ENCODE measurements at regions not wholly inside any gene's neighbourhood (a gene's known extent, or its start where the extent isn't known, plus 50 kb on each side); places are given as distances from the start of the nearest gene placed in this dataset.
A peak's percentile ranks its signal among the peaks of the same experiment; 100 is the strongest.

DNA sequence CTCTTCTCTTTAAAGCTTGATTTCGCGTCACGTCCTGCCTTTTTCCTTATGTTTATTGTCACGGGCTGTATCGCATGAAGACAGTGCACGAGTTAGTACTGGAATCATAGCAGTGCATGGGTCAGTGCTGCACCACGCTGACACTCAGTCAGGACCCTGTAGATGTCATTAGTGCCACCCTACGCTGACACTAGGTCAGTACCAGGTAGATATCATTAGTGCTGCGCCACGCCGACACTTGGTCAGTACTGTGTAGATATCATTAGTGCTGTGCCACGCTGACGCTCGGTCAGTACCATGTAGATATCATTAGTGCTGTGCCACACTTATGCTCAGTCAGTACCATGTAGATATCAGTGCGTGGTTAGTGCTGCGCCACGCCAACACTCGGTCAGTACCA is 106.2 kb upstream of the ZNF469 start:
- 91% methylated on average over 18 of the region's 18 CpGs for WGBS (ENCODE audit: low lambda C conversion rate, missing lambda C conversion rate)
- Histone ChIP-seq H3K27ac (no peak overlapping the region), H3K4me3 (no peak overlapping the region), H3K27me3 (no peaks in the 10 kb centered on the region), H3K79me2 (no peaks in the 10 kb centered on the region), H4K20me1 (ENCODE audit: insufficient read depth, poor library complexity, severe bottlenecking) (no peaks in the 10 kb centered on the region), H3K4me2 (no peak overlapping the region), H3K36me3 (replicated peaks; ENCODE audit: insufficient read depth, low read depth) (no peaks in the 10 kb centered on the region), H3K9me3 (ENCODE audit: low read depth) (no peaks in the 10 kb centered on the region), H2AFZ (no peak overlapping the region), H3K9me2 (replicated peaks; ENCODE audit: insufficient read depth) (no peaks in the 10 kb centered on the region), H3K4me1 (ENCODE audit: insufficient read depth) (peaks cover 9% of the 10 kb centered on the region)
- DNase-seq (ENCODE audit: low spot score), result no peak
- TF ChIP-seq EZH2phosphoT487 (IDR thresholded peaks at IDR 0.05; ENCODE audit: low read depth, severe bottlenecking, unreplicated experiment) (no peak), EZH2 (IDR thresholded peaks at IDR 0.05; ENCODE audit: borderline replicate concordance) (no peak)
- TF ChIP-seq, protein P1, sequence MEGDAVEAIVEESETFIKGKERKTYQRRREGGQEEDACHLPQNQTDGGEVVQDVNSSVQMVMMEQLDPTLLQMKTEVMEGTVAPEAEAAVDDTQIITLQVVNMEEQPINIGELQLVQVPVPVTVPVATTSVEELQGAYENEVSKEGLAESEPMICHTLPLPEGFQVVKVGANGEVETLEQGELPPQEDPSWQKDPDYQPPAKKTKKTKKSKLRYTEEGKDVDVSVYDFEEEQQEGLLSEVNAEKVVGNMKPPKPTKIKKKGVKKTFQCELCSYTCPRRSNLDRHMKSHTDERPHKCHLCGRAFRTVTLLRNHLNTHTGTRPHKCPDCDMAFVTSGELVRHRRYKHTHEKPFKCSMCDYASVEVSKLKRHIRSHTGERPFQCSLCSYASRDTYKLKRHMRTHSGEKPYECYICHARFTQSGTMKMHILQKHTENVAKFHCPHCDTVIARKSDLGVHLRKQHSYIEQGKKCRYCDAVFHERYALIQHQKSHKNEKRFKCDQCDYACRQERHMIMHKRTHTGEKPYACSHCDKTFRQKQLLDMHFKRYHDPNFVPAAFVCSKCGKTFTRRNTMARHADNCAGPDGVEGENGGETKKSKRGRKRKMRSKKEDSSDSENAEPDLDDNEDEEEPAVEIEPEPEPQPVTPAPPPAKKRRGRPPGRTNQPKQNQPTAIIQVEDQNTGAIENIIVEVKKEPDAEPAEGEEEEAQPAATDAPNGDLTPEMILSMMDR (IDR thresholded peaks at IDR 0.05; ENCODE audit: poor library complexity), result no peak

DNA sequence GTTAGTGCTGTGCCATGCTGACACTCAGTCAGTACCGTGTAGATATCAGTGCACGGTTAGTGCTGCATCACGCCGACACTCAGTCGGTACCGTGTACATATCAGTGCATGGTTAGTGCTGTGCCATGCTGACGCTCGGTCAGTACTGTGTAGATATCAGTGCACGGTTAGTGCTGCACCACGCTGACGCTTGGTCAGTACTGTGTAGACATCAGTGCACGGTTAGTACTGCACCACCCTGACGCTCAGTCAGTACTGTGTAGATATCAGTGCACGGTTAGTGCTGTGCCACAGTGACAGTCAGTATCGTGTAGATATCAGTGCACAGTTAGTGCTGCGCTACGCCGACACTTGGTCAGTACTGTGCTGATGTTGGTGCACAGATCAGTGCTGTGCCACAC is 102.8 kb upstream of the ZNF469 start:
- Histone ChIP-seq H3K79me2 (no peaks in the 10 kb centered on the region), H3K4me1 (ENCODE audit: insufficient read depth) (peaks cover 12% of the 10 kb centered on the region), H3K4me3 (no peak overlapping the region), H3K36me3 (replicated peaks; ENCODE audit: insufficient read depth, low read depth) (no peaks in the 10 kb centered on the region), H2AFZ (no peak overlapping the region), H3K9me3 (ENCODE audit: low read depth) (no peaks in the 10 kb centered on the region), H3K4me2 (no peak overlapping the region), H3K27ac (no peak overlapping the region), H4K20me1 (ENCODE audit: insufficient read depth, poor library complexity, severe bottlenecking) (no peaks in the 10 kb centered on the region), H3K9me2 (replicated peaks; ENCODE audit: insufficient read depth) (no peaks in the 10 kb centered on the region), H3K27me3 (no peaks in the 10 kb centered on the region)
- 97% methylated on average over 18 of the region's 18 CpGs for WGBS (ENCODE audit: low lambda C conversion rate, missing lambda C conversion rate)
- TF ChIP-seq, protein P1 (IDR thresholded peaks at IDR 0.05; ENCODE audit: poor library complexity), result no peak
- no peak for TF ChIP-seq EZH2phosphoT487 (IDR thresholded peaks at IDR 0.05; ENCODE audit: low read depth, severe bottlenecking, unreplicated experiment)
- TF ChIP-seq EZH2 (IDR thresholded peaks at IDR 0.05; ENCODE audit: borderline replicate concordance), result no peak
- no peak for DNase-seq (ENCODE audit: low spot score)

DNA sequence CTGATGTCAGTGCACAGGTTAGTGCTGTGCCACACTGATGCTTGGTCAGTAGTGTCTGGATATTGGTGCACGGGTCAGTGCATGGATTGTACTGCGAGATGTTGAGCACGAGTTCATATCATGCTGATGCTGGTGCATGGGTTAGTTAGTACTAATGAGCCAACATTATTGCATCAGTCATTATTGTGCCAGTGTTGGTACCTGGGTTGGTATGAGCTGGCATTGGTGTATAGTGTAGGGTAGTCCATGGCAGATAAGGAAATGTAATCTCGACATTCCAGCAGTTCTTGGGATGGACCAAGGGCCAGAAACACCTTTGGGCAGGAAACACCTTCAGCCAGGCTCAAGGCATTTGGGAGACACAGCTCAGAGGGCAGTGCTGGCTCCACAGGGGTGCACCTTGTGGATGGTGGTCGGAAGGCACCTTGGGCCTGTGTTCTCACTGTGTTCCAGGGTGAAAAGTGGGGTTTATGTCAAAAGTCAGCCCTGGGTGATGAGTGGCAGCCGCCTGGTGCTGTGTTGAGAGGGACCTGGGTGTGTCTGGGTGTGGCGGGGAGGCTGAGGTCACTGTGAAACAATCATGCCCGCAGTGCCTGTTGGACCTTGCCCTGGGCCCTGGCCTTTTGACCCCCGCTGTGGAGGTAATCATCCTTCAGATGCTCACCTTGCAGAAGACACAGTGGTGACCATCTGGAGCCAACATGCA is 100.7 kb upstream of the ZNF469 start:
- no peak overlapping the region for H2AFZ ChIP-seq
- H3K9me2 ChIP-seq (replicated peaks; ENCODE audit: insufficient read depth), result no peaks in the 10 kb centered on the region
- H3K79me2 ChIP-seq, result no peaks in the 10 kb centered on the region
- no peaks in the 10 kb centered on the region for H3K27me3 ChIP-seq
- H3K36me3 ChIP-seq (replicated peaks; ENCODE audit: insufficient read depth, low read depth), result no peaks in the 10 kb centered on the region
- peaks cover 10% of the 10 kb centered on the region for H3K4me1 ChIP-seq (ENCODE audit: insufficient read depth)
- WGBS (ENCODE audit: low lambda C conversion rate, missing lambda C conversion rate), result 69% methylated on average over 9 of the region's 9 CpGs
- H3K9me3 ChIP-seq (ENCODE audit: low read depth), result no peaks in the 10 kb centered on the region
- H3K4me2 ChIP-seq, result peak overlapping the region; percentile 63
- no peaks in the 10 kb centered on the region for H4K20me1 ChIP-seq (ENCODE audit: insufficient read depth, poor library complexity, severe bottlenecking)
- TF ChIP-seq, protein P1 (IDR thresholded peaks at IDR 0.05; ENCODE audit: poor library complexity), result no peak
- TF ChIP-seq EZH2phosphoT487 (IDR thresholded peaks at IDR 0.05; ENCODE audit: low read depth, severe bottlenecking, unreplicated experiment), result no peak
- no peak for TF ChIP-seq EZH2 (IDR thresholded peaks at IDR 0.05; ENCODE audit: borderline replicate concordance)
- H3K4me3 ChIP-seq, result no peak overlapping the region
- no peak for DNase-seq (ENCODE audit: low spot score)
- peak overlapping the region; percentile 23 for H3K27ac ChIP-seq

Measured in hepatocyte (in vitro differentiated cells).